ENCODE measurements at regions not wholly inside any gene's neighbourhood (a gene's known extent, or its start where the extent isn't known, plus 50 kb on each side); places are given as distances from the start of the nearest gene placed in this dataset.
A peak's percentile ranks its signal among the peaks of the same experiment; 100 is the strongest.

GRCh38 chr16:11401161-11402050, 56.1 kb downstream of the RMI2 start:
- DNase-seq = no peak

- DNase-seq = no peak
Observed at GRCh38 chr16:11402051-11402744, 56.9 kb downstream of the RMI2 start.

- DNase-seq = no peak
Observed at GRCh38 chr16:11402745-11403533, 57.7 kb downstream of the RMI2 start.

- no peak for DNase-seq
Observed at GRCh38 chr16:11403534-11403795, 58.2 kb downstream of the RMI2 start.

GRCh38 chr16:11403920-11404319, 58.7 kb downstream of the RMI2 start:
- DNase-seq = no peak

GRCh38 chr16:11404603-11405002, 59.3 kb downstream of the RMI2 start:
- no peak for DNase-seq

GRCh38 chr16:11405331-11406176, 60.3 kb downstream of the RMI2 start:
- DNase-seq = peak; percentile 48

GRCh38 chr16:11406177-11406560, 60.9 kb downstream of the RMI2 start:
- no peak for DNase-seq

- peak; percentile 63 for DNase-seq
Observed at GRCh38 chr16:11407047-11407982, 62.1 kb downstream of the RMI2 start.

GRCh38 chr16:11408216-11408615, 63.0 kb downstream of the RMI2 start:
- no peak for DNase-seq

- DNase-seq = no peak
Observed at GRCh38 chr16:11409398-11409797, 64.1 kb downstream of the RMI2 start.

GRCh38 chr16:11410376-11411058, 65.3 kb downstream of the RMI2 start:
- no peak for DNase-seq

- DNase-seq = no peak
Observed at GRCh38 chr16:11411059-11411550, 65.8 kb downstream of the RMI2 start.

GRCh38 chr16:11412175-11412904, 67.1 kb downstream of the RMI2 start:
- DNase-seq = no peak

- DNase-seq = no peak
Observed at GRCh38 chr16:11412965-11413887, 68.0 kb downstream of the RMI2 start.

- DNase-seq = no peak
Observed at GRCh38 chr16:11413907-11414595, 68.8 kb downstream of the RMI2 start.

GRCh38 chr16:11414815-11415775, 69.8 kb downstream of the RMI2 start:
- no peak for DNase-seq
